ENCODE measurements at regions not wholly inside any gene's neighbourhood (a gene's known extent, or its start where the extent isn't known, plus 50 kb on each side); places are given as distances from the start of the nearest gene placed in this dataset.
"Not testable (repeated sequence)": the region's sequence is repeated elsewhere in the genome, so short reads cannot be mapped to it uniquely, and the experiment has no call there.

GRCh38 chr1:166490437-166490991, 323.7 kb upstream of the FAM78B start:
- no peak for DNase-seq (ENCODE audit: low read depth)

GRCh38 chr1:166493765-166494164, 327.0 kb upstream of the FAM78B start:
- not testable (repeated sequence) for DNase-seq (ENCODE audit: low read depth)

- no peak for DNase-seq (ENCODE audit: low read depth)
Observed at GRCh38 chr1:166507347-166507746, 331.9 kb upstream of the POGK start.

- peak; percentile 37 for DNase-seq (ENCODE audit: low read depth)
Observed at GRCh38 chr1:166511761-166512160, 327.5 kb upstream of the POGK start.

- DNase-seq (ENCODE audit: low read depth), result no peak
Observed at GRCh38 chr1:166514067-166514466, 325.2 kb upstream of the POGK start.

GRCh38 chr1:166527752-166528151, 311.5 kb upstream of the POGK start:
- no peak for DNase-seq (ENCODE audit: low read depth)

GRCh38 chr1:166538646-166539045, 300.6 kb upstream of the POGK start:
- no peak for DNase-seq (ENCODE audit: low read depth)

GRCh38 chr1:166544036-166544435, 295.2 kb upstream of the POGK start:
- no peak for DNase-seq (ENCODE audit: low read depth)

- no peak for DNase-seq (ENCODE audit: low read depth)
Observed at GRCh38 chr1:166544561-166544960, 294.7 kb upstream of the POGK start.

GRCh38 chr1:166552706-166553105, 286.6 kb upstream of the POGK start:
- no peak for DNase-seq (ENCODE audit: low read depth)

- no peak for DNase-seq (ENCODE audit: low read depth)
Observed at GRCh38 chr1:166570954-166571353, 268.3 kb upstream of the POGK start.

GRCh38 chr1:166573199-166573598, 266.1 kb upstream of the POGK start:
- DNase-seq (ENCODE audit: low read depth), result no peak

- no peak for DNase-seq (ENCODE audit: low read depth)
Observed at GRCh38 chr1:166579557-166580501, 259.4 kb upstream of the POGK start.

- DNase-seq (ENCODE audit: low read depth), result peak; percentile 21
Observed at GRCh38 chr1:166588741-166589140, 250.5 kb upstream of the POGK start.

- DNase-seq (ENCODE audit: low read depth), result no peak
Observed at GRCh38 chr1:166590161-166590560, 249.1 kb upstream of the POGK start.

- no peak for DNase-seq (ENCODE audit: low read depth)
Observed at GRCh38 chr1:166594646-166595045, 244.6 kb upstream of the POGK start.

- no peak for DNase-seq (ENCODE audit: low read depth)
Observed at GRCh38 chr1:166597516-166597915, 241.8 kb upstream of the POGK start.

- no peak for DNase-seq (ENCODE audit: low read depth)
Observed at GRCh38 chr1:166600574-166600973, 238.7 kb upstream of the POGK start.

- no peak for DNase-seq (ENCODE audit: low read depth)
Observed at GRCh38 chr1:166601650-166602278, 237.5 kb upstream of the POGK start.

GRCh38 chr1:166602801-166603200, 236.5 kb upstream of the POGK start:
- DNase-seq (ENCODE audit: low read depth), result not testable (repeated sequence)

- no peak for DNase-seq (ENCODE audit: low read depth)
Observed at GRCh38 chr1:166603296-166603695, 236.0 kb upstream of the POGK start.

- no peak for DNase-seq (ENCODE audit: low read depth)
Observed at GRCh38 chr1:166605137-166605536, 234.1 kb upstream of the POGK start.

GRCh38 chr1:166612886-166613285, 226.4 kb upstream of the POGK start:
- DNase-seq (ENCODE audit: low read depth), result no peak
